DOHH2 (cell line): ENCODE measurements at regions not wholly inside any gene's neighbourhood (a gene's known extent, or its start where the extent isn't known, plus 50 kb on each side); places are given as distances from the start of the nearest gene placed in this dataset.
"Not testable (repeated sequence)": the region's sequence is repeated elsewhere in the genome, so short reads cannot be mapped to it uniquely, and the experiment has no call there.

ENCODE experiments used
- H3F3A ChIP-seq: fragments of 200-600 bp; sonication (generic), shearing (Covaris generic); 2 replicates; pipeline ENCODE4 v1.6.0; 2016; ENCODE audit warnings: antibody characterized with exemption, mild to moderate bottlenecking; ENCODE audit not compliant: control insufficient read depth, insufficient read depth
- H3K27ac ChIP-seq: fragments of 200-600 bp; sonication (generic); 2 replicates; pipeline ENCODE4 v1.5.1; 2014; ENCODE audit warnings: low read depth, mild to moderate bottlenecking, low read length, moderate library complexity
- H3K27me3 ChIP-seq: fragments of 200-600 bp; sonication (generic); 2 replicates; pipeline ENCODE4 v1.6.1; 2014; ENCODE audit warnings: mild to moderate bottlenecking, low read length, mixed read lengths; ENCODE audit not compliant: control insufficient read depth
- H3K36me3 ChIP-seq: fragments of 200-600 bp; sonication (generic); 2 replicates; pipeline ENCODE4 v1.6.1; 2014; ENCODE audit warnings: mild to moderate bottlenecking, low read length, moderate library complexity, mixed read lengths; ENCODE audit not compliant: control insufficient read depth
- H3K4me1 ChIP-seq: fragments of 200-600 bp; sonication (generic); 2 replicates; pipeline ENCODE4 v1.6.1; 2014; ENCODE audit warnings: mild to moderate bottlenecking, low read length, mixed read lengths; ENCODE audit not compliant: control insufficient read depth
- H3K4me2 ChIP-seq: fragments of 200-600 bp; sonication (generic); 2 replicates; pipeline ENCODE4 v1.6.0; 2014; ENCODE audit warnings: mild to moderate bottlenecking, low read length, moderate library complexity
- H3K4me3 ChIP-seq: fragments of 200-600 bp; sonication (generic); 2 replicates; pipeline ENCODE4 v1.5.1; 2014; ENCODE audit warnings: mild to moderate bottlenecking, low read length, mixed read lengths
- H3K79me2 ChIP-seq: fragments of 200-600 bp; sonication (generic); 2 replicates; pipeline ENCODE4 v1.6.1; 2014; ENCODE audit warnings: mild to moderate bottlenecking, low read length, mixed read lengths; ENCODE audit not compliant: control insufficient read depth
- H3K9me2 ChIP-seq: fragments of 200-600 bp; sonication (generic); replicated peaks from 2 replicates; pipeline ENCODE4 v1.6.1; 2014; ENCODE audit warnings: mild to moderate bottlenecking, low read length, mixed read lengths; ENCODE audit not compliant: control insufficient read depth
- H3K9me3 ChIP-seq: fragments of 200-600 bp; sonication (generic); 2 replicates; pipeline ENCODE4 v1.6.1; 2014; ENCODE audit warnings: antibody characterized with exemption, low read length, mixed read lengths; ENCODE audit not compliant: control insufficient read depth, insufficient read depth
- H4K20me1 ChIP-seq: fragments of 200-600 bp; sonication (generic); 2 replicates; pipeline ENCODE4 v1.6.0; 2014; ENCODE audit warnings: low read depth, mild to moderate bottlenecking, antibody characterized with exemption, low read length, moderate library complexity; ENCODE audit not compliant: control insufficient read depth, insufficient read depth
- TF ChIP-seq, protein P1 (sequence below): fragments of 200-600 bp; sonication (generic); IDR thresholded peaks from one replicate; pipeline ENCODE4 v1.5.1; 2014; ENCODE audit warnings: antibody characterized with exemption, mild to moderate bottlenecking, low read depth, low read length; ENCODE audit not compliant: poor library complexity, severe bottlenecking

DNA sequence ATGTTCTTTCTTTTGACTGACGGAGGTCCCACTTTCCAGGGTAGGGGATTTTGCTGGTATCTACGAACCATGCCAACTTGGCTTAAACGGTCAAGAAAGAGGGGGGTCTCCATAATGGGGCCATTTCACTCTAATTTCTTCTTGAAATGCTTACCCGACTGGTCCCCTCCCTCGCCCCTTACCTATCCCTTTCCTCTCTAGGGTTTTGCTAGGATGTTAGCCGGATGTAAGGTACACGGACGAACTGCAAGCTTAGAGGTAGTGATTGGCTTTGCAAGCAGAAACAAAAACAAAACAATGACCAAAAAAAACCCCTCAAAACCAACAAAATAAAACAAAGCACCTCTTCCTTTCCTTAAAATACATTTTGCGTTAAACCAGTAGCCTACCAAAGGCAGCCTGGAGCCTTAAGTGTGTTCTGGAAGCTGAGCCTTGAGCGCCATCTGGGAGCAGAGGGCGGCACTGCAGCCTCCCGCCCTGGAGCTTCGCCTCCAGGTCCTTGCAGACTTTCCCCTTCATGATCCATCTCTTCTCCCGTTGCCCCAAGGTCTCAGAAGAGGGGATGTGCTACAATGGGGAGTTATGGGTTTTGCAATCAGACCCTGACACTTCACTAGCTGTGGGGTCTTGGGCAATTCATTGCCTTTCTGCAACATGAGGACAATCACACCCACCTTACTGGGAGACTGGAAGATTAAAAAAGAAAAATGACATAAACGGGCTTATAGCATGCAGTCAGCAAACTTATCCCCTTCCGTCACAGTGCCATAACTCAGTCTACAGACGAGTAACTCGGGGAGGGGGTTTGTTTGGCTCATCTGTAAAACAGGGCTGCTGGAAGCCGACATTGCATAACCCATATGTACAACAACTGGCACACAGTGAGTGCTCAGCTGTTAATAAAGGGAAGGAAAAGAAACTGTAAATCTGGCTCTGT is 125.9 kb upstream of the RRN3 start:
- H3K4me2 ChIP-seq, H3K9me3 ChIP-seq, H3K4me1 ChIP-seq, H3K4me3 ChIP-seq, H3K79me2 ChIP-seq, H4K20me1 ChIP-seq, H3K36me3 ChIP-seq, H3K27me3 ChIP-seq, H3F3A ChIP-seq, H3K27ac ChIP-seq, H3K9me2 ChIP-seq: not testable (repeated sequence)
- TF ChIP-seq, protein P1, sequence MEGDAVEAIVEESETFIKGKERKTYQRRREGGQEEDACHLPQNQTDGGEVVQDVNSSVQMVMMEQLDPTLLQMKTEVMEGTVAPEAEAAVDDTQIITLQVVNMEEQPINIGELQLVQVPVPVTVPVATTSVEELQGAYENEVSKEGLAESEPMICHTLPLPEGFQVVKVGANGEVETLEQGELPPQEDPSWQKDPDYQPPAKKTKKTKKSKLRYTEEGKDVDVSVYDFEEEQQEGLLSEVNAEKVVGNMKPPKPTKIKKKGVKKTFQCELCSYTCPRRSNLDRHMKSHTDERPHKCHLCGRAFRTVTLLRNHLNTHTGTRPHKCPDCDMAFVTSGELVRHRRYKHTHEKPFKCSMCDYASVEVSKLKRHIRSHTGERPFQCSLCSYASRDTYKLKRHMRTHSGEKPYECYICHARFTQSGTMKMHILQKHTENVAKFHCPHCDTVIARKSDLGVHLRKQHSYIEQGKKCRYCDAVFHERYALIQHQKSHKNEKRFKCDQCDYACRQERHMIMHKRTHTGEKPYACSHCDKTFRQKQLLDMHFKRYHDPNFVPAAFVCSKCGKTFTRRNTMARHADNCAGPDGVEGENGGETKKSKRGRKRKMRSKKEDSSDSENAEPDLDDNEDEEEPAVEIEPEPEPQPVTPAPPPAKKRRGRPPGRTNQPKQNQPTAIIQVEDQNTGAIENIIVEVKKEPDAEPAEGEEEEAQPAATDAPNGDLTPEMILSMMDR, result peak; percentile 58

DNA sequence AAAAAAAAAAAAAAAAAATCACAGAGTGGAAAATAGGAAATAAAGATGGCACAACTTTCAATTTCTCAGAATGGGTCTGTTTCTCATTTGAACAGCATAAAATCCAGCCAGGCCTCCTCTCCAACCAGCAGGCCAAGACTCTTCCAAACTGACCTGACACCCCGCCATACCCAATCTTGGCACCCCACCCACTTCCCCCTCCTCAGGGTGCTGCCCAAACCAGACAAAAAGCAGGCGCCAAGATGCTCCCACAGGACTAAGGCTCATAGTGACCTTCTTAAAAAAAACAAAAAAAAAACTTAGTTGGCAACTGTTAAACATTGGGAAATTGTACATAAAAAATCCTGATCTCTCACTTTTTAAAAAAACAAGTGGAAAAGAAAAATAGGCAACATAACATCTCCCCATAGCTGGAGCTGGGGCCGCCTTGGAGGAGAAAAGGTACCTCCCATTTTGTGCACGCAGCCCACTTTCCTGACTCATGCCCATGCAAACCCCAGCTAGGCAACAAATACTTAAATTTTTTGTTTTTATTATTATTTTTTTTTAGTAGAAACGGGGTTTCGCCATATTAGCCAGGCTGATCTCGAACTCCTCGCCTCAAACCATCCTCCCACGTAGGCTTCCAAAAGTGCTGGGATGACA is 124.9 kb upstream of the RRN3 start:
- not testable (repeated sequence) for H3K9me2 ChIP-seq

DNA sequence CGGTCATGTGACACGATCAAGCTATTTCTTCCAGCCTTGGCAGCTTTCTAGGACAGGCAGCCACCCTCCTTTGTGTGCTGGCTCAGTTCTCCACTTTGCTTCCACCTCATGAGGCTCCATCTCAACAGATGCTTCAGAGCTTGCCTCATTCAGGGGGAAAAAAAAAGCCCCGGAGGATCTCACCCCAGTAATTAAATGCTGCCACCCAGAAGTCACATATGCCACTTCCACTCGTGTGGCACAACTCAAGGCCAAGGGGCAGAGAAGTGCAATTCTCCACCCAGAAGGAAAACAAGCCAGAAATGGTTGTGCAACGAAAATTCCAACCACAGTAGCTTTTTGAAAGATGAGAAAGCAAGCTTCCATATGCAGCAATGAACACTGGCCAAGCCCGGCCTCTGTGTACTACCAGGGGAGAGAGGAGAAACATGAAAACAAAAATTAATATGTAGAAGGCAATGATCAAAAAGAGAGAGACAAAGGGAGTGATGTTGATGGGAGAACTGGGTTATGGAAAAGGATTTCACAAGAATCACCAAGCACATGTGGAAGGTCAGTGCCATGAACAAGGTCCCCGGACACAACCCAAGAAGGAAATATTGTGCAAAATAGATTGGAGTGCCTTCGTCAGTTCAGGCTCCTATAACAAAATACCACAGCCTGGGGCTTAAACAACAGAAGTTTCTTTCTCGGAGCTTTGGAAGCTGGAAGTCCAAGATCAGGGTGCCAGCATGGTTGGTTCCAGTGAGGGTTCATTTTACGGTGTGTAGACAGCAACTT is 113.3 kb upstream of the RRN3 start:
- not testable (repeated sequence) for H3K4me2 ChIP-seq

More for the DNA sequence above, 124.9 kb upstream of the RRN3 start:
- not testable (repeated sequence) for H3F3A ChIP-seq, H3K79me2 ChIP-seq, H3K27ac ChIP-seq, H3K4me2 ChIP-seq, H3K27me3 ChIP-seq, H4K20me1 ChIP-seq, H3K9me3 ChIP-seq, H3K36me3 ChIP-seq, H3K4me3 ChIP-seq, H3K4me1 ChIP-seq

DNA sequence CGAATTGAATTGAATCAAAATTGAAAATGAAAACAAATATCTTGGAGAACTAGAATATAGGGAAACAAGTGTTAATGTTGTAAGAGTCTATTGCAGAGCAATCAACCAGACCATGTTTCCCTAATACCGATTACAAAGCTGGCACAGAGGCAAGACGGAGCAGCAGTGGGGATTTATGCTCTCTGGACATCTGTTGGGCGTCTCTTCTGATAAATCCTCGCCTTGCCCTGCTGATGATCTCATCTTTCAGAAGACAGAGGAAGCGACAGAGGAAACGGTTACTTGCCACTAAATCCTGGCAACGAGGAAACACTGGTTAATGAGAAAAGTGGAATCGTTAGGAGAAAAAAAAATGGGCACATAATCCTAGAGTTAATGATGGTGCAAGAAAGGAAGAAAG is 112.4 kb upstream of the RRN3 start:
- not testable (repeated sequence) for H3K27me3 ChIP-seq, H3K27ac ChIP-seq, H3F3A ChIP-seq, H4K20me1 ChIP-seq, H3K79me2 ChIP-seq, H3K4me2 ChIP-seq, H3K9me3 ChIP-seq, H3K4me1 ChIP-seq, H3K36me3 ChIP-seq, H3K9me2 ChIP-seq, H3K4me3 ChIP-seq

More for the DNA sequence above, 113.3 kb upstream of the RRN3 start:
- H3K9me2 ChIP-seq, H3K79me2 ChIP-seq, H3F3A ChIP-seq, H4K20me1 ChIP-seq, H3K4me3 ChIP-seq, H3K27me3 ChIP-seq, H3K27ac ChIP-seq, H3K4me1 ChIP-seq, H3K9me3 ChIP-seq, H3K36me3 ChIP-seq: not testable (repeated sequence)

DNA sequence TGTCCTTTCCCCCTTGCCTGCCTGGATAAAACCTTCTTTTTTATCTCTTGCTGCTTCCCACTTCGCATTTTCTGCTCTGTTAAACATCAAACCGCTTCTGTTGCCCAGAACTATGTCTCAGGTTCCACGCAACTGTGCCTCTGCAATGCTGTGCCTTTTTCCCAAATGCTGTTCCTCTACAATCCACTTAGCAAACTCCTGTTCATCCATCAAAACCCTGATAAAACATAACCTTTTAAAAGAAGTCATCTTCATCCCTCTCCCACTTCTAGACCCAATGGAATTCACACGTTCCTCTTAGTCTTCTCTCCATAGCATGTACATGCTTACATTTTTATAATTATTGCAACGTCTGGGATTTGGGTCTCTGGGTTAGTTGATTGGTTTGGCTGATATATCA is 111.9 kb upstream of the RRN3 start:
- H3K27ac ChIP-seq, H3K4me2 ChIP-seq, H3F3A ChIP-seq, H3K9me3 ChIP-seq, H3K4me3 ChIP-seq, H3K36me3 ChIP-seq, H4K20me1 ChIP-seq, H3K27me3 ChIP-seq, H3K9me2 ChIP-seq, H3K79me2 ChIP-seq, H3K4me1 ChIP-seq: not testable (repeated sequence)

DNA sequence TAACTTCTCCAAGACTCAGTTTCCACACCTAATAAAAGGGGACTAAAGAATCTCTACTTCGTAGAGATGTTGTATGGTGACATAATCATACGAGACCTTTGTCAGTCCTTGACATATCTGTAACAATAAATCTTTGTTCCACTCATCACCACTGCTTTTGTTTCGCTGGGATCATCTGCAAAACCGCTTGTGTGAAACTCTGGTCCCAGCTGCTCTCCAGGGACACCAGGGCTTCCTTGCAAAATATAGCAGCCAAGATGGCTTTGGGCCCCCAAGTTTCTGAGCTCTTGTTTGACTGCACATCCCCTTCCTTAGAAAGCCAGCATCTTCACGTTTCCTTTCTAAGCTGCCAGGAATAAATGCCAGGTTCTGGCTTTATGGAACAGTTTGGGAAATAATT is 110.5 kb upstream of the RRN3 start:
- H3K4me2 ChIP-seq, H3K4me3 ChIP-seq, H3K27ac ChIP-seq, H3K27me3 ChIP-seq, H3K36me3 ChIP-seq, H3K9me2 ChIP-seq, H3K9me3 ChIP-seq, H3K79me2 ChIP-seq, H4K20me1 ChIP-seq, H3K4me1 ChIP-seq, H3F3A ChIP-seq: not testable (repeated sequence)

DNA sequence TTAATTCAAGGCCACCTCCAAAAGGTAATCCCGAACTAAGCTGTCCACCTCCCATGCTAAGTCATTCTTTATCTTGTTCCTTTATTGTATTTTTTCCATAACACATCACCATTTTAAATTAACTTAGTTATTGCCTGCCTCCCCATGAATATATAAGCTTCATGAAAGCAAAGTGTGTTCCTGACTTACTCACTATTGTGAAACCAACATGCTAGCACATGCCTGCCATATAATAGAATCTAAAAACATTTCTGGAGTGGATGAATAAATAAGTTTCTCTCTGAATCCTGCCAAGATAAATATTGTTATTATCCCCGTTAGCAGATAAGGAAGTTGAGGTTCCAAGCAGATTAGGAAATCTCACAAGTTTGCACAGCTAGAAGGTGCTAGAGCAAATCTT is 98.7 kb upstream of the RRN3 start:
- H3K4me3 ChIP-seq, H3K36me3 ChIP-seq, H4K20me1 ChIP-seq, H3K27ac ChIP-seq, H3K27me3 ChIP-seq, H3K9me2 ChIP-seq, H3K9me3 ChIP-seq, H3K4me1 ChIP-seq, H3K79me2 ChIP-seq, H3K4me2 ChIP-seq, H3F3A ChIP-seq: not testable (repeated sequence)
